ENCODE measurements at regions not wholly inside any gene's neighbourhood (a gene's known extent, or its start where the extent isn't known, plus 50 kb on each side); places are given as distances from the start of the nearest gene placed in this dataset.

DNA sequence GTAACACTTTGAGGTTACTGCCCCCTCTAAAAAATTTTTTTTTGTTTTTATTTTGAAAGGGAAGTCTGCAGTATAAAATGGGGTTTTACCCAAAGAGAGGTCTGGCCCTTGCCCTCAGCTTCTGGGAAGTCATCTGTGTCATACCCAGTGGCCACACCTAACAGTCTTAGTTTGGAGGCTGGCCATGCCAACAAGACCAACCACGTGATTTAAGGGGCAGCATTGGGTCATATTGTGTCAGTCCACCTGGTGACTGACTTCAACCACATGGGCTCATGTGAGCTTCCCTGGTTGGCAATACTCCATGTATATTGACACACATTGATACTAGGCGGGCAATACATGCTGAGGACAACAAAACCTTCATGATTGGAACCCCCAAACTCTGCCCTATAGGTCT is 173.9 kb downstream of the GXYLT1 start:
- Histone ChIP-seq H3K9me3 (replicated peaks; ENCODE audit: control insufficient read depth, insufficient read depth, low read length) (no peaks in the 10 kb centered on the region), H2AFZ (ENCODE audit: control insufficient read depth, low read depth, low read length) (no peak overlapping the region), H3K4me1 (ENCODE audit: control insufficient read depth, insufficient read depth, low read length) (no peaks in the 10 kb centered on the region), H3K4me3 (no peak overlapping the region), H3K27me3 (replicated peaks in 1 of 2; ENCODE audit: control insufficient read depth in 2 of 2, insufficient read depth in 2 of 2, low read length in 1 of 2) (no peaks in the 10 kb centered on the region), H3K4me2 (ENCODE audit: control insufficient read depth, insufficient read depth) (no peak overlapping the region), H3K79me2 (ENCODE audit: control insufficient read depth, insufficient read depth, low read length) (no peaks in the 10 kb centered on the region), H3K36me3 (ENCODE audit: control insufficient read depth in 2 of 2, insufficient read depth in 2 of 2, low read length in 1 of 2) (no peaks in the 10 kb centered on the region), H3K9ac (ENCODE audit: control insufficient read depth, insufficient read depth, low read length) (no peak overlapping the region), H3K27ac (ENCODE audit: control insufficient read depth, insufficient read depth) (no peak overlapping the region), H4K20me1 (ENCODE audit: control insufficient read depth, insufficient read depth) (no peaks in the 10 kb centered on the region)
- SMC1A ChIA-PET (ENCODE audit: uncharacterized antibody, unreplicated experiment), result no interaction called here
- in situ Hi-C loops (cut with MboI) (no loop called here), intact Hi-C loops (cut with micrococcal nuclease; ENCODE audit: unreplicated experiment) (no loop called here)
- no TSS peak for BruUV-seq (replicated peaks)
- TF ChIP-seq WRNIP1 (IDR thresholded peaks at IDR 0.05; ENCODE audit: borderline replicate concordance, low read depth, low read length) (no peak), RFX5 (IDR thresholded peaks at IDR 0.05; ENCODE audit: low read depth, low read length) (no peak), BMI1 (IDR thresholded peaks at IDR 0.05; ENCODE audit: borderline replicate concordance) (no peak), USF1 (IDR thresholded peaks at IDR 0.05; ENCODE audit: borderline replicate concordance, extremely low read length, insufficient read depth, low read depth, low read length) (no peak), RUNX3 (IDR thresholded peaks at IDR 0.05; ENCODE audit: low read length) (no peak), TCF3 (IDR thresholded peaks at IDR 0.05; ENCODE audit: borderline replicate concordance, insufficient read depth, low read depth, low read length) (no peak), IKZF2 (IDR thresholded peaks at IDR 0.05) (no peak), KLF5 (IDR thresholded peaks at IDR 0.05; ENCODE audit: partially characterized antibody) (no peak), SMARCA5 (IDR thresholded peaks at IDR 0.05) (no peak), SIN3A (IDR thresholded peaks at IDR 0.05; ENCODE audit: low read depth, low read length) (no peak), SRF (IDR thresholded peaks at IDR 0.05; ENCODE audit: low read depth in 2 of 2, low read length in 2 of 2) (no peak), PAX5 (IDR thresholded peaks at IDR 0.05; ENCODE audit: borderline replicate concordance, low read depth, low read length) (no peak), ZNF384 (IDR thresholded peaks at IDR 0.05; ENCODE audit: borderline replicate concordance, low read depth, low read length) (no peak), BCL11A (IDR thresholded peaks at IDR 0.05; ENCODE audit: low read depth, low read length) (no peak)
- TF ChIP-seq, protein P1, sequence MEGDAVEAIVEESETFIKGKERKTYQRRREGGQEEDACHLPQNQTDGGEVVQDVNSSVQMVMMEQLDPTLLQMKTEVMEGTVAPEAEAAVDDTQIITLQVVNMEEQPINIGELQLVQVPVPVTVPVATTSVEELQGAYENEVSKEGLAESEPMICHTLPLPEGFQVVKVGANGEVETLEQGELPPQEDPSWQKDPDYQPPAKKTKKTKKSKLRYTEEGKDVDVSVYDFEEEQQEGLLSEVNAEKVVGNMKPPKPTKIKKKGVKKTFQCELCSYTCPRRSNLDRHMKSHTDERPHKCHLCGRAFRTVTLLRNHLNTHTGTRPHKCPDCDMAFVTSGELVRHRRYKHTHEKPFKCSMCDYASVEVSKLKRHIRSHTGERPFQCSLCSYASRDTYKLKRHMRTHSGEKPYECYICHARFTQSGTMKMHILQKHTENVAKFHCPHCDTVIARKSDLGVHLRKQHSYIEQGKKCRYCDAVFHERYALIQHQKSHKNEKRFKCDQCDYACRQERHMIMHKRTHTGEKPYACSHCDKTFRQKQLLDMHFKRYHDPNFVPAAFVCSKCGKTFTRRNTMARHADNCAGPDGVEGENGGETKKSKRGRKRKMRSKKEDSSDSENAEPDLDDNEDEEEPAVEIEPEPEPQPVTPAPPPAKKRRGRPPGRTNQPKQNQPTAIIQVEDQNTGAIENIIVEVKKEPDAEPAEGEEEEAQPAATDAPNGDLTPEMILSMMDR (IDR thresholded peaks at IDR 0.05 in 2 of 3, conservative IDR thresholded peaks at IDR 0.05 in 1 of 3; ENCODE audit: control insufficient read depth in 2 of 3, extremely low read depth in 1 of 3, insufficient read depth in 1 of 3, low read depth in 3 of 3, low read length in 3 of 3), result no peak
- TF ChIP-seq, protein P2, sequence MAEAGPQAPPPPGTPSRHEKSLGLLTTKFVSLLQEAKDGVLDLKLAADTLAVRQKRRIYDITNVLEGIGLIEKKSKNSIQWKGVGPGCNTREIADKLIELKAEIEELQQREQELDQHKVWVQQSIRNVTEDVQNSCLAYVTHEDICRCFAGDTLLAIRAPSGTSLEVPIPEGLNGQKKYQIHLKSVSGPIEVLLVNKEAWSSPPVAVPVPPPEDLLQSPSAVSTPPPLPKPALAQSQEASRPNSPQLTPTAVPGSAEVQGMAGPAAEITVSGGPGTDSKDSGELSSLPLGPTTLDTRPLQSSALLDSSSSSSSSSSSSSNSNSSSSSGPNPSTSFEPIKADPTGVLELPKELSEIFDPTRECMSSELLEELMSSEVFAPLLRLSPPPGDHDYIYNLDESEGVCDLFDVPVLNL (IDR thresholded peaks at IDR 0.05; ENCODE audit: low read depth, low read length), result no peak
- RAD21 ChIA-PET (ENCODE audit: unreplicated experiment), result no interaction called here
- CTCF ChIA-PET, result no interaction called here
- DNase-seq (ENCODE audit: low read depth, low spot score) (no peak), FAIRE-seq (no peak), ATAC-seq (no peak)
- WGBS (ENCODE audit: insufficient coverage, insufficient replicate concordance, low lambda C conversion rate, missing lambda C conversion rate), result 8% methylated on average over 2 of the region's 2 CpGs
- POLR2A ChIA-PET, result no interaction called here

Data from GM12878 (cell line).